ENCODE measurements at regions not wholly inside any gene's neighbourhood (a gene's known extent, or its start where the extent isn't known, plus 50 kb on each side); places are given as distances from the start of the nearest gene placed in this dataset.

GRCh38 chr6:14709900-14710299, 536.0 kb upstream of the JARID2 start:
- no peaks in the 10 kb centered on the region for H3K79me2 ChIP-seq
- H3K27me3 ChIP-seq: no peaks in the 10 kb centered on the region
- DNase-seq (ENCODE audit: low spot score): no peak
- TF ChIP-seq EZH2 (IDR thresholded peaks at IDR 0.05; ENCODE audit: borderline replicate concordance) (no peak), CTCF (IDR thresholded peaks at IDR 0.05; ENCODE audit: poor library complexity) (no peak), EZH2phosphoT487 (IDR thresholded peaks at IDR 0.05; ENCODE audit: low read depth, severe bottlenecking, unreplicated experiment) (no peak)
- no peak overlapping the region for H3K4me2 ChIP-seq
- H3K9me3 ChIP-seq (ENCODE audit: low read depth): no peaks in the 10 kb centered on the region
- H3K4me1 ChIP-seq (ENCODE audit: insufficient read depth): no peaks in the 10 kb centered on the region
- H2AFZ ChIP-seq: no peak overlapping the region
- H4K20me1 ChIP-seq (ENCODE audit: insufficient read depth, poor library complexity, severe bottlenecking): no peaks in the 10 kb centered on the region
- no peaks in the 10 kb centered on the region for H3K9me2 ChIP-seq (replicated peaks; ENCODE audit: insufficient read depth)
- no peak overlapping the region for H3K4me3 ChIP-seq
- H3K27ac ChIP-seq: no peak overlapping the region
- no peaks in the 10 kb centered on the region for H3K36me3 ChIP-seq (replicated peaks; ENCODE audit: insufficient read depth, low read depth)
- 89% methylated on average over 4 of the region's 4 CpGs for WGBS (ENCODE audit: low lambda C conversion rate, missing lambda C conversion rate)

- no peak overlapping the region for H2AFZ ChIP-seq
- no peaks in the 10 kb centered on the region for H3K36me3 ChIP-seq (replicated peaks; ENCODE audit: insufficient read depth, low read depth)
- H3K79me2 ChIP-seq: no peaks in the 10 kb centered on the region
- no peaks in the 10 kb centered on the region for H3K27me3 ChIP-seq
- H3K4me2 ChIP-seq: no peak overlapping the region
- no peak overlapping the region for H3K4me3 ChIP-seq
- no peaks in the 10 kb centered on the region for H3K4me1 ChIP-seq (ENCODE audit: insufficient read depth)
- WGBS (ENCODE audit: low lambda C conversion rate, missing lambda C conversion rate): 86% methylated on average over 5 of the region's 5 CpGs
- TF ChIP-seq CTCF (IDR thresholded peaks at IDR 0.05; ENCODE audit: poor library complexity) (no peak), EZH2 (IDR thresholded peaks at IDR 0.05; ENCODE audit: borderline replicate concordance) (no peak), EZH2phosphoT487 (IDR thresholded peaks at IDR 0.05; ENCODE audit: low read depth, severe bottlenecking, unreplicated experiment) (no peak)
- no peaks in the 10 kb centered on the region for H3K9me2 ChIP-seq (replicated peaks; ENCODE audit: insufficient read depth)
- no peak for DNase-seq (ENCODE audit: low spot score)
- H3K9me3 ChIP-seq (ENCODE audit: low read depth): no peaks in the 10 kb centered on the region
- no peaks in the 10 kb centered on the region for H4K20me1 ChIP-seq (ENCODE audit: insufficient read depth, poor library complexity, severe bottlenecking)
- no peak overlapping the region for H3K27ac ChIP-seq
These were observed 535.4 kb upstream of the JARID2 start for GRCh38 chr6:14710421-14710820.

GRCh38 chr6:14711056-14711703, 534.7 kb upstream of the JARID2 start:
- 89% methylated on average over 3 of the region's 3 CpGs for WGBS (ENCODE audit: low lambda C conversion rate, missing lambda C conversion rate)
- Histone ChIP-seq H3K27ac (no peak overlapping the region), H3K36me3 (replicated peaks; ENCODE audit: insufficient read depth, low read depth) (no peaks in the 10 kb centered on the region), H2AFZ (no peak overlapping the region), H3K27me3 (no peaks in the 10 kb centered on the region), H3K4me2 (no peak overlapping the region), H3K79me2 (no peaks in the 10 kb centered on the region), H3K9me2 (replicated peaks; ENCODE audit: insufficient read depth) (no peaks in the 10 kb centered on the region), H3K9me3 (ENCODE audit: low read depth) (no peaks in the 10 kb centered on the region), H4K20me1 (ENCODE audit: insufficient read depth, poor library complexity, severe bottlenecking) (no peaks in the 10 kb centered on the region), H3K4me3 (no peak overlapping the region), H3K4me1 (ENCODE audit: insufficient read depth) (no peaks in the 10 kb centered on the region)
- TF ChIP-seq CTCF (IDR thresholded peaks at IDR 0.05; ENCODE audit: poor library complexity): peak; percentile 33
- TF ChIP-seq EZH2phosphoT487 (IDR thresholded peaks at IDR 0.05; ENCODE audit: low read depth, severe bottlenecking, unreplicated experiment): no peak
- peak; percentile 40 for DNase-seq (ENCODE audit: low spot score)
